H1 (cell line): ENCODE measurements at regions not wholly inside any gene's neighbourhood (a gene's known extent, or its start where the extent isn't known, plus 50 kb on each side); places are given as distances from the start of the nearest gene placed in this dataset.
A peak's percentile ranks its signal among the peaks of the same experiment; 100 is the strongest.

ENCODE experiments used
- CTCF ChIA-PET: fragments of 300-600 bp; sonication (Branson Sonifier 250); formaldehyde crosslinking; loops from one replicate; lab custom pipeline; 2021; ENCODE audit not compliant: partially characterized antibody; lab: Charles Lee
- POLR2A ChIA-PET: fragments of 300-600 bp; sonication (Branson Sonifier 250); formaldehyde crosslinking; loops from one replicate; lab custom pipeline; 2021; ENCODE audit warnings: inconsistent platforms; ENCODE audit not compliant: partially characterized antibody; lab: Charles Lee
- DNase-seq, 2 experiments: peaks; one replicate each; pipeline versions ENCODE4 v3.0.0 to v3.0.0-alpha.2; 2010 to 2022; ENCODE audit warnings: low spot score in 2 of 2, low read depth in 1 of 2, mixed read lengths in 1 of 2
- FAIRE-seq: peaks from 2 replicates; lab custom pipeline; 2011; peaks lifted over from hg19 to GRCh38; lab: Jason Lieb, UNC
- H2AFZ ChIP-seq: 2 replicates; pipeline ENCODE4 v1.8.1; 2012; ENCODE audit warnings: low read length, inconsistent platforms
- H2AK5ac ChIP-seq: 2 replicates; pipeline ENCODE4 v1.6.1; 2013; ENCODE audit warnings: low read depth, low read length
- H2BK120ac ChIP-seq: replicated peaks from 2 replicates; pipeline ENCODE3; 2013; ENCODE audit warnings: low read depth, low read length, inconsistent platforms
- H2BK12ac ChIP-seq: 2 replicates; pipeline ENCODE4 v1.6.1; 2013; ENCODE audit warnings: low read depth, low read length
- H2BK15ac ChIP-seq: 2 replicates; pipeline ENCODE4 v1.6.1; 2013; ENCODE audit warnings: low read length
- H2BK20ac ChIP-seq: 2 replicates; pipeline ENCODE4 v1.6.1; 2013; ENCODE audit warnings: low read length
- H2BK5ac ChIP-seq: 2 replicates; pipeline ENCODE4 v1.6.1; 2013; ENCODE audit warnings: low read depth, low read length
- H3K14ac ChIP-seq: 2 replicates; pipeline ENCODE4 v1.6.1; 2013; ENCODE audit warnings: inconsistent platforms; ENCODE audit not compliant: insufficient read length
- H3K18ac ChIP-seq: 2 replicates; pipeline ENCODE4 v1.6.1; 2013; ENCODE audit warnings: low read length; ENCODE audit errors: extremely low read depth
- H3K23ac ChIP-seq: 2 replicates; pipeline ENCODE4 v1.6.1; 2013; ENCODE audit warnings: inconsistent platforms; ENCODE audit not compliant: insufficient read length
- H3K23me2 ChIP-seq: 2 replicates; pipeline ENCODE4 v1.6.1; 2013; ENCODE audit warnings: low read depth, low read length
- H3K27ac ChIP-seq: 2 replicates; pipeline ENCODE4 v1.6.1; 2011; ENCODE audit warnings: low read depth, low read length, inconsistent platforms
- H3K27me3 ChIP-seq, 4 experiments: replicated peaks in 1 of 4; 1 replicate in 1 of 4; 2 replicates in 3 of 4; pipeline versions ENCODE4 v1.6.1 to v1.8.1; 2011 to 2013; ENCODE audit warnings: low read length in 3 of 4, mild to moderate bottlenecking in 3 of 4, inconsistent platforms in 2 of 4, mixed read lengths in 2 of 4, moderate library complexity in 1 of 4; ENCODE audit not compliant: control insufficient read depth in 3 of 4, insufficient read depth in 3 of 4; ENCODE audit errors: extremely low read depth in 1 of 4
- H3K36me3 ChIP-seq, 4 experiments: 2 replicates each; pipeline versions ENCODE4 v1.6.1 to v1.8.1; 2011 to 2013; ENCODE audit warnings: mild to moderate bottlenecking in 4 of 4, low read length in 3 of 4, moderate library complexity in 2 of 4, control low read depth in 1 of 4, inconsistent platforms in 1 of 4; ENCODE audit not compliant: insufficient read depth in 4 of 4, control insufficient read depth in 2 of 4
- H3K4ac ChIP-seq: replicated peaks from 2 replicates; pipeline ENCODE3; 2013; ENCODE audit warnings: low read length, low read depth, mixed read lengths, inconsistent platforms; ENCODE audit not compliant: insufficient read length
- H3K4me1 ChIP-seq, 4 experiments: replicated peaks in 1 of 4; 1 replicate in 1 of 4; 2 replicates in 3 of 4; pipeline versions ENCODE4 v1.6.1 to v1.8.1; 2011 to 2013; ENCODE audit warnings: low read length in 3 of 4, inconsistent platforms in 2 of 4, mixed read lengths in 1 of 4; ENCODE audit not compliant: insufficient read depth in 4 of 4, control insufficient read depth in 3 of 4
- H3K4me2 ChIP-seq, 2 experiments: 2 replicates each; pipeline versions ENCODE4 v1.6.1 to v1.8.1; 2011 to 2013; ENCODE audit warnings: low read depth in 2 of 2, low read length in 2 of 2, control low read depth in 1 of 2, inconsistent platforms in 1 of 2, mild to moderate bottlenecking in 1 of 2; ENCODE audit not compliant: insufficient read depth in 1 of 2
- H3K4me3 ChIP-seq, 4 experiments: fragments of 200-600, 300-600 bp in 1 of 4; sonication (generic), shearing (Covaris generic), sonication (Bioruptor Twin) in 1 of 4; 2 replicates each; pipeline versions ENCODE4 v1.5.1 to v1.8.1; 2011 to 2016; ENCODE audit warnings: low read length in 4 of 4, low read depth in 3 of 4, control low read depth in 2 of 4, inconsistent platforms in 2 of 4, mild to moderate bottlenecking in 2 of 4, mixed read lengths in 1 of 4, moderate library complexity in 1 of 4; ENCODE audit not compliant: insufficient read depth in 2 of 4; ENCODE audit errors: extremely low read depth in 1 of 4
- H3K56ac ChIP-seq: replicated peaks from 2 replicates; pipeline ENCODE3; 2013; ENCODE audit warnings: low read depth, mild to moderate bottlenecking, mixed read lengths, low read length, inconsistent platforms; ENCODE audit not compliant: insufficient read length
- H3K79me1 ChIP-seq: 2 replicates; pipeline ENCODE4 v1.6.1; 2013; ENCODE audit warnings: low read depth, low read length, control low read depth
- H3K79me2 ChIP-seq, 2 experiments: 2 replicates each; pipeline versions ENCODE4 v1.6.1 to v1.8.1; 2012 to 2013; ENCODE audit warnings: low read length in 2 of 2, mild to moderate bottlenecking in 2 of 2, inconsistent platforms in 1 of 2; ENCODE audit not compliant: insufficient read depth in 2 of 2, control insufficient read depth in 1 of 2
- H3K9ac ChIP-seq, 4 experiments: replicated peaks in 1 of 4; 1 replicate in 1 of 4; 2 replicates in 3 of 4; pipeline versions ENCODE4 v1.6.1 to v1.8.1; 2011 to 2013; ENCODE audit warnings: low read depth in 3 of 4, low read length in 3 of 4, control low read depth in 2 of 4, mild to moderate bottlenecking in 2 of 4, moderate library complexity in 2 of 4, inconsistent platforms in 1 of 4; ENCODE audit errors: extremely low read depth in 1 of 4
- H3K9me3 ChIP-seq, 2 experiments: 2 replicates each; pipeline versions ENCODE4 v1.6.1 to v1.8.1; 2012 to 2013; ENCODE audit warnings: mild to moderate bottlenecking in 2 of 2, moderate library complexity in 2 of 2, control low read depth in 1 of 2, inconsistent platforms in 1 of 2, low read depth in 1 of 2, low read length in 1 of 2, mixed read lengths in 1 of 2; ENCODE audit not compliant: insufficient read depth in 2 of 2
- H4K20me1 ChIP-seq, 2 experiments: replicated peaks in 1 of 2; 2 replicates each; pipeline versions ENCODE3 to v1.8.1; 2011 to 2013; ENCODE audit warnings: inconsistent platforms in 2 of 2, low read length in 2 of 2, mild to moderate bottlenecking in 1 of 2; ENCODE audit not compliant: insufficient read depth in 2 of 2, control insufficient read depth in 1 of 2
- H4K5ac ChIP-seq: 2 replicates; pipeline ENCODE4 v1.6.1; 2013; ENCODE audit warnings: low read length, low read depth, mixed read lengths, inconsistent platforms; ENCODE audit not compliant: insufficient read length
- H4K8ac ChIP-seq: 2 replicates; pipeline ENCODE4 v1.8.0; 2013; ENCODE audit warnings: mild to moderate bottlenecking, moderate library complexity, low read length, inconsistent platforms; ENCODE audit not compliant: insufficient read depth; ENCODE audit errors: extremely low read depth
- H4K91ac ChIP-seq: replicated peaks from 2 replicates; pipeline ENCODE3; 2013; ENCODE audit warnings: low read length, mixed read lengths, inconsistent platforms; ENCODE audit not compliant: insufficient read length
- EP300 ChIP-seq, 2 experiments: IDR thresholded peaks; 1 replicate in 1 of 2; 2 replicates in 1 of 2; pipeline ENCODE4 v1.6.1; 2011 to 2012; ENCODE audit warnings: low read depth in 2 of 2, low read length in 2 of 2, mild to moderate bottlenecking in 2 of 2, borderline replicate concordance in 1 of 2, inconsistent platforms in 1 of 2, moderate library complexity in 1 of 2
- POLR2A ChIP-seq, 2 experiments: IDR thresholded peaks; 1 replicate in 1 of 2; 2 replicates in 1 of 2; pipeline ENCODE4 v1.6.1; 2011; ENCODE audit warnings: low read depth in 2 of 2, low read length in 2 of 2, mild to moderate bottlenecking in 2 of 2; ENCODE audit errors: control extremely low read depth in 1 of 2
- RBBP5 ChIP-seq: IDR thresholded peaks from 2 replicates; pipeline ENCODE4 v1.7.1; 2012; ENCODE audit warnings: low read depth, mild to moderate bottlenecking, inconsistent platforms, low read length, moderate library complexity, borderline replicate concordance
- RFX5 ChIP-seq: IDR thresholded peaks from 2 replicates; pipeline ENCODE4 v1.6.1; 2011; ENCODE audit warnings: low read depth, low read length, improper control_type of control experiment, borderline replicate concordance
- SP2 ChIP-seq: IDR thresholded peaks from 2 replicates; pipeline ENCODE4 v1.6.1; 2012; ENCODE audit warnings: mild to moderate bottlenecking, low read length, inconsistent platforms
- YY1 ChIP-seq: IDR thresholded peaks from 2 replicates; pipeline ENCODE4 v1.6.1; 2011; ENCODE audit warnings: low read depth, mild to moderate bottlenecking, low read length
- WGBS, 2 experiments: shearing (Covaris generic) in 1 of 2; methylation state at CpG; one replicate each; pipeline versions ENCODE4 v1.1.6 to v1.1.7; 2013 to 2015; ENCODE audit warnings: low lambda C conversion rate in 2 of 2, mixed read lengths in 2 of 2, inconsistent platforms in 1 of 2, low coverage in 1 of 2, missing lambda C conversion rate in 1 of 2; ENCODE audit not compliant: insufficient replicate concordance in 2 of 2, insufficient coverage in 1 of 2, insufficient read length in 1 of 2; ENCODE audit errors: extremely low coverage in 1 of 2, missing lambda C conversion rate in 1 of 2; 5-methylcytosine and 5-hydroxymethylcytosine counted together

DNA sequence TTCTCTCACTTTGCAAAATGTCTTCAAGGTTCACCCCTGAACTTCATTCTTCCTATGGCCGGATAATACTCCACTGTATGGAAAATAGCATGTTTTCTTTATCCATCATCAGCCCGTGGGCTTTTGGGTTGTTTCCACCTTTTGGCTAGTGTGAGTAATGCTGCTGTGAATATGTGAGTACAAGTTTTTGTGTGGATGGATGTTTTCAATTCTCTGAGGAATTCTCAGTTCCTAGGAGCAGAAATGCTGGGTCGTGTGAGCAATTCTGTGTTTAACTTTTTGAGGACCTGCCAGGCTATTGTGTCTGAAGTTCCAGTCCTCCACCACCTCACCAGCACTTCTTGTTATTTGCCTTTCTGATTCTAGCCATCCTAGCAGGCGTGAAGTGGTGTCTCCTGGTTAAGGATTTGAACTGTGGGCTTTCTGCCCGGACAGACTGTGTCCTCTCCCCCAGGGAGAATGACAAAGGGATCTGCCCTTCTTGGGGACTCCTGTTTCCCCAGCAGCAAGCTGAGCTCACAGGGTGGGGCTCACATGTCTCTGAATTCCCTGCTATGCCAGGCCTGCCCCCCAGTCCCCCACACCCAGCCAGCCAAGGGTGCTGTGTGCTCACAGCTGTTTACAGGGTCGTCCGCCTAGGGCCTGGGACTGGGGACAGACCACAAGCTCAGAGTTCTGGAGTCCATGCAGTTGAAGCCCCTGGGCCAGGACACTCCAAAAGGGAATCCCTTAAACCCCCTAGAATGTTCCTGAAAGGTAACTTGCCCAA lies 92.2 kb upstream of the CIBAR2 start:
- H3K9ac ChIP-seq = no peak overlapping the region
- CTCF ChIA-PET = interaction anchor here (0.9 to 3.6 kb wide), 6 partner anchors 9 to 71 kb away, joined by 3 to 14 read pairs (median 4); no protein-coding TSS in a partner anchor

More for the DNA sequence above, 92.2 kb upstream of the CIBAR2 start:
- Histone ChIP-seq H4K5ac (no peak overlapping the region), H3K27ac (no peak overlapping the region), H3K9me3 (no peaks in the 10 kb centered on the region), H3K4me3 (no peak overlapping the region), H3K4me1 (peaks cover 3 to 45% (median 32%) of the 10 kb centered on the region in 4 experiments), H3K56ac (no peak overlapping the region), H3K23ac (no peak overlapping the region), H2AFZ (no peak overlapping the region), H4K20me1 (peaks cover 0 to 3% of the 10 kb centered on the region in 2 experiments), H3K79me2 (peaks cover 0 to 14% of the 10 kb centered on the region in 2 experiments; a peak in 1 of 4 replicates), H3K23me2 (no peaks in the 10 kb centered on the region), H2BK120ac (no peak overlapping the region), H3K36me3 (no peaks in the 10 kb centered on the region), H4K91ac (peak overlapping the region; percentile 41), H3K4ac (no peak overlapping the region), H2BK12ac (no peak overlapping the region), H3K27me3 (no peaks in the 10 kb centered on the region; a peak in 1 of 7 replicates), H2AK5ac (no peak overlapping the region), H2BK20ac (peak overlapping the region; percentile 80; the same call in 1 of the 2 replicates), H4K8ac (no peak overlapping the region), H2BK5ac (no peak overlapping the region), H3K4me2 (no peak overlapping the region), H3K18ac (no peak overlapping the region), H3K14ac (no peak overlapping the region), H2BK15ac (peak overlapping the region; percentile 72), H3K79me1 (peaks cover 3% of the 10 kb centered on the region; the same call in 1 of the 2 replicates)
- no peak for DNase-seq
- FAIRE-seq = no peak
- TF ChIP-seq SP2 (no peak), POLR2A (IDR thresholded peaks at IDR 0.05; ENCODE audit: control extremely low read depth in 1 of 2, low read depth in 2 of 2, low read length in 2 of 2) (no peak), RBBP5 (no peak), EP300 (IDR thresholded peaks at IDR 0.05; ENCODE audit: borderline replicate concordance in 1 of 2, low read depth in 2 of 2, low read length in 2 of 2) (no peak), YY1 (no peak), RFX5 (no peak)
- POLR2A ChIA-PET = interaction anchor here (2.1 kb wide), 1 partner anchor 17 kb away, joined by 5 read pairs; no protein-coding TSS in a partner anchor
- 88% methylated on average over 7 of the region's 7 CpGs; no CpG with 5 or more reads in 1 of the 2 experiments for WGBS, 2 experiments
